ENCODE measurements at regions not wholly inside any gene's neighbourhood (a gene's known extent, or its start where the extent isn't known, plus 50 kb on each side); places are given as distances from the start of the nearest gene placed in this dataset.

GRCh38 chr20:60956194-60956593 is 295.9 kb upstream of the CDH4 start:
- H3K9me3 ChIP-seq (ENCODE audit: low read length), result peaks cover 31% of the 10 kb centered on the region; the same call in 1 of the 2 replicates
- ChIA-PET POLR2A (ENCODE audit: unreplicated experiment) (no interaction called here), CTCF (no interaction called here)
- no peaks in the 10 kb centered on the region for H4K20me1 ChIP-seq (ENCODE audit: low read length)
- no peak overlapping the region for H3K27ac ChIP-seq (ENCODE audit: low read length)
- H3K4me2 ChIP-seq (ENCODE audit: low read length), result no peak overlapping the region
- BruUV-seq (replicated peaks), result no TSS peak
- no peaks in the 10 kb centered on the region for H3K79me2 ChIP-seq (ENCODE audit: low read length)
- H3K4me3 ChIP-seq (ENCODE audit: low read length), result no peak overlapping the region
- H3K27me3 ChIP-seq (ENCODE audit: low read length), result no peaks in the 10 kb centered on the region
- H3K9ac ChIP-seq (ENCODE audit: low read length), result no peak overlapping the region
- no peak for DNase-seq
- no peaks in the 10 kb centered on the region for H3K9me2 ChIP-seq (replicated peaks; ENCODE audit: low read length)
- H3F3A ChIP-seq (ENCODE audit: low read length, unreplicated experiment), result no peaks in the 10 kb centered on the region
- no peaks in the 10 kb centered on the region for H3K4me1 ChIP-seq (ENCODE audit: insufficient read depth, low read length)
- no peaks in the 10 kb centered on the region for H3K36me3 ChIP-seq (ENCODE audit: low read depth, low read length)
- intact Hi-C loops (cut with micrococcal nuclease), result no loop called here
- ATAC-seq, result no peak
- H2AFZ ChIP-seq (ENCODE audit: low read length), result no peak overlapping the region
- TF ChIP-seq EZH2phosphoT487 (IDR thresholded peaks at IDR 0.05; ENCODE audit: borderline replicate concordance, low read length), result no peak
- TF ChIP-seq EZH2 (IDR thresholded peaks at IDR 0.05; ENCODE audit: low read length, unreplicated experiment), result no peak
- TF ChIP-seq, protein P1, sequence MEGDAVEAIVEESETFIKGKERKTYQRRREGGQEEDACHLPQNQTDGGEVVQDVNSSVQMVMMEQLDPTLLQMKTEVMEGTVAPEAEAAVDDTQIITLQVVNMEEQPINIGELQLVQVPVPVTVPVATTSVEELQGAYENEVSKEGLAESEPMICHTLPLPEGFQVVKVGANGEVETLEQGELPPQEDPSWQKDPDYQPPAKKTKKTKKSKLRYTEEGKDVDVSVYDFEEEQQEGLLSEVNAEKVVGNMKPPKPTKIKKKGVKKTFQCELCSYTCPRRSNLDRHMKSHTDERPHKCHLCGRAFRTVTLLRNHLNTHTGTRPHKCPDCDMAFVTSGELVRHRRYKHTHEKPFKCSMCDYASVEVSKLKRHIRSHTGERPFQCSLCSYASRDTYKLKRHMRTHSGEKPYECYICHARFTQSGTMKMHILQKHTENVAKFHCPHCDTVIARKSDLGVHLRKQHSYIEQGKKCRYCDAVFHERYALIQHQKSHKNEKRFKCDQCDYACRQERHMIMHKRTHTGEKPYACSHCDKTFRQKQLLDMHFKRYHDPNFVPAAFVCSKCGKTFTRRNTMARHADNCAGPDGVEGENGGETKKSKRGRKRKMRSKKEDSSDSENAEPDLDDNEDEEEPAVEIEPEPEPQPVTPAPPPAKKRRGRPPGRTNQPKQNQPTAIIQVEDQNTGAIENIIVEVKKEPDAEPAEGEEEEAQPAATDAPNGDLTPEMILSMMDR (conservative IDR thresholded peaks at IDR 0.05; ENCODE audit: low read depth, low read length), result no peak

DNA sequence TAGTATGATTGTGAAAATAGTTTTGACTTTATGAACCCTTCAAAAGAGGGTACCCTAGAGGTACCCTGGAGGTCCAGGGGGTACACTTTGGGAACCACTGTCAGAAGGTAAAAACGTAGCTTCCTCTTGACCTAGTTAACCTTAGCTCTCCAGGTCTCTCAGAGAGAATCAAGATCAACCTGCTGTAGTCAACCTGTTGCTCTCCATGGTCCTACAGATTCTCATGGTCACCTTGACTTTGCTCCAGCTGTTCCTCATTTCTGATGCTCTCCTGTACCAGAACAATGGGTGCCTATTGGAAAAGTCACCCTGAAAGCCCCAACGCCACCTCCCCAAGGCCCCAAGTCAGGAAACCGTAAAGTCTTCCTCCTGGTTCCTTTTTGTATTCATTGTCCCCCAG is 294.4 kb upstream of the CDH4 start:
- no peaks in the 10 kb centered on the region for H3K79me2 ChIP-seq (ENCODE audit: low read length)
- H3K27me3 ChIP-seq (ENCODE audit: low read length), result no peaks in the 10 kb centered on the region
- no peaks in the 10 kb centered on the region for H4K20me1 ChIP-seq (ENCODE audit: low read length)
- H3K9me3 ChIP-seq (ENCODE audit: low read length), result peaks cover 34% of the 10 kb centered on the region; the same call in 1 of the 2 replicates
- H3K4me1 ChIP-seq (ENCODE audit: insufficient read depth, low read length), result no peaks in the 10 kb centered on the region
- H3K27ac ChIP-seq (ENCODE audit: low read length), result no peak overlapping the region
- no TSS peak for BruUV-seq (replicated peaks)
- H2AFZ ChIP-seq (ENCODE audit: low read length), result no peak overlapping the region
- ChIA-PET POLR2A (ENCODE audit: unreplicated experiment) (no interaction called here), CTCF (no interaction called here)
- H3K4me2 ChIP-seq (ENCODE audit: low read length), result no peak overlapping the region
- TF ChIP-seq, protein P1 (conservative IDR thresholded peaks at IDR 0.05; ENCODE audit: low read depth, low read length), result no peak
- TF ChIP-seq EZH2 (IDR thresholded peaks at IDR 0.05; ENCODE audit: low read length, unreplicated experiment), result no peak
- no peak for TF ChIP-seq EZH2phosphoT487 (IDR thresholded peaks at IDR 0.05; ENCODE audit: borderline replicate concordance, low read length)
- intact Hi-C loops (cut with micrococcal nuclease), result no loop called here
- no peak for ATAC-seq
- no peak for DNase-seq
- H3F3A ChIP-seq (ENCODE audit: low read length, unreplicated experiment), result no peaks in the 10 kb centered on the region
- no peaks in the 10 kb centered on the region for H3K36me3 ChIP-seq (ENCODE audit: low read depth, low read length)
- H3K9ac ChIP-seq (ENCODE audit: low read length), result no peak overlapping the region
- no peaks in the 10 kb centered on the region for H3K9me2 ChIP-seq (replicated peaks; ENCODE audit: low read length)
- H3K4me3 ChIP-seq (ENCODE audit: low read length), result no peak overlapping the region

DNA sequence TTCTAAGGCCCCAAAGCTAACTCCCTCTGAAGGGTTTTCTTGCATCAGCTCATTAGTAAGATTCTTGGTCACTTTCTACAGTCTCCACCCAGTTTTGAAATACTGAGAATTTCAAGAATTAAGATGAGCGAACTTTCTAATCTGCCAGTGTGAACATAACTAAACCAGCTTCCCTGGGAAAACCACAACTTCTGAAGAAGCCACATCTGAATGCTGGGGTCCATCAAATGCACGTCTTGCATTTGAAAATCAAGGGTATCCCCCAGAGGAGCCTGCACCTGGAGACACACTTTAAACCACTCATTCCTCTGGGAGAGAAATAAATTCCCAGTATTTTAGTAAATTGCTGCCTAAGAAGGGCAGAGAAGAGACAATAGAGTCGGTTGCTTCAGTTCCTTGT is 292.1 kb upstream of the CDH4 start:
- intact Hi-C loops (cut with micrococcal nuclease), result no loop called here
- TF ChIP-seq EZH2phosphoT487 (IDR thresholded peaks at IDR 0.05; ENCODE audit: borderline replicate concordance, low read length) (no peak), EZH2 (IDR thresholded peaks at IDR 0.05; ENCODE audit: low read length, unreplicated experiment) (no peak)
- TF ChIP-seq, protein P1 (conservative IDR thresholded peaks at IDR 0.05; ENCODE audit: low read depth, low read length), result no peak
- Histone ChIP-seq H3K27ac (ENCODE audit: low read length) (no peak overlapping the region), H3K4me1 (ENCODE audit: insufficient read depth, low read length) (no peaks in the 10 kb centered on the region), H2AFZ (ENCODE audit: low read length) (no peak overlapping the region), H3K9ac (ENCODE audit: low read length) (no peak overlapping the region), H3F3A (ENCODE audit: low read length, unreplicated experiment) (no peaks in the 10 kb centered on the region), H3K79me2 (ENCODE audit: low read length) (no peaks in the 10 kb centered on the region), H3K36me3 (ENCODE audit: low read depth, low read length) (no peaks in the 10 kb centered on the region), H3K4me3 (ENCODE audit: low read length) (no peak overlapping the region), H3K9me2 (replicated peaks; ENCODE audit: low read length) (no peaks in the 10 kb centered on the region), H3K27me3 (ENCODE audit: low read length) (no peaks in the 10 kb centered on the region), H3K4me2 (ENCODE audit: low read length) (no peak overlapping the region), H4K20me1 (ENCODE audit: low read length) (no peaks in the 10 kb centered on the region), H3K9me3 (ENCODE audit: low read length) (peaks cover 27% of the 10 kb centered on the region)
- ChIA-PET POLR2A (ENCODE audit: unreplicated experiment) (no interaction called here), CTCF (no interaction called here)
- no TSS peak for BruUV-seq (replicated peaks)
- DNase-seq (no peak), ATAC-seq (no peak)
